Loucy (cell line): ENCODE measurements at regions not wholly inside any gene's neighbourhood (a gene's known extent, or its start where the extent isn't known, plus 50 kb on each side); places are given as distances from the start of the nearest gene placed in this dataset.

Experiments
- H2AFZ ChIP-seq: fragments of 200-600 bp; sonication (generic); 2 replicates; pipeline ENCODE4 v1.6.0; 2016; ENCODE audit warnings: antibody characterized with exemption, mild to moderate bottlenecking, low read length, moderate library complexity
- H3F3A ChIP-seq: fragments of 200-600 bp; 2 replicates; pipeline ENCODE4 v1.6.0; 2016; ENCODE audit warnings: antibody characterized with exemption, low read depth, mild to moderate bottlenecking
- H3K27me3 ChIP-seq: fragments of 200-600 bp; sonication (generic); 2 replicates; pipeline ENCODE4 v1.6.1; 2014; ENCODE audit warnings: low read length, mild to moderate bottlenecking; ENCODE audit not compliant: insufficient read depth, poor library complexity, severe bottlenecking
- H3K36me3 ChIP-seq: fragments of 200-600 bp; sonication (generic); 2 replicates; pipeline ENCODE4 v1.6.1; 2016; ENCODE audit warnings: low read length; ENCODE audit not compliant: insufficient read depth
- H3K4me1 ChIP-seq: fragments of 200-600 bp; sonication (generic); 2 replicates; pipeline ENCODE4 v1.5.1; 2014; ENCODE audit warnings: low read length, mild to moderate bottlenecking; ENCODE audit not compliant: insufficient read depth, poor library complexity, severe bottlenecking
- H3K4me2 ChIP-seq: fragments of 200-600 bp; sonication (generic); 2 replicates; pipeline ENCODE4 v1.6.0; 2014; ENCODE audit warnings: antibody characterized with exemption, low read length, low read depth, mild to moderate bottlenecking; ENCODE audit not compliant: poor library complexity, severe bottlenecking
- H3K4me3 ChIP-seq: fragments of 200-600 bp; sonication (generic); 2 replicates; pipeline ENCODE4 v1.5.1; 2014; ENCODE audit warnings: low read length, mild to moderate bottlenecking, mixed read lengths; ENCODE audit not compliant: poor library complexity, severe bottlenecking
- H3K79me2 ChIP-seq: fragments of 200-600 bp; sonication (generic); 2 replicates; pipeline ENCODE4 v1.6.1; 2014; ENCODE audit warnings: low read length; ENCODE audit not compliant: insufficient read depth
- H3K9ac ChIP-seq: fragments of 200-600 bp; sonication (generic); 2 replicates; pipeline ENCODE4 v1.6.0; 2014; ENCODE audit warnings: mild to moderate bottlenecking, low read depth, low read length, moderate library complexity; ENCODE audit not compliant: poor library complexity, severe bottlenecking
- H3K9me2 ChIP-seq: fragments of 200-600 bp; sonication (generic); replicated peaks from 2 replicates; pipeline ENCODE4 v1.6.1; 2016; ENCODE audit warnings: low read depth, low read length, mixed read lengths
- H3K9me3 ChIP-seq: fragments of 200-600 bp; sonication (generic); 2 replicates; pipeline ENCODE4 v1.6.1; 2014; ENCODE audit warnings: mild to moderate bottlenecking, antibody characterized with exemption, low read length, low read depth; ENCODE audit not compliant: insufficient read depth
- H4K20me1 ChIP-seq: fragments of 200-600 bp; sonication (generic); 2 replicates; pipeline ENCODE4 v1.6.0; 2014; ENCODE audit warnings: antibody characterized with exemption, low read length, mild to moderate bottlenecking; ENCODE audit not compliant: insufficient read depth, poor library complexity, severe bottlenecking
- EZH2phosphoT487 ChIP-seq: fragments of 200-600 bp; IDR thresholded peaks from 2 replicates; pipeline ENCODE4 v1.6.1; 2018; ENCODE audit warnings: antibody characterized with exemption, mild to moderate bottlenecking, moderate library complexity, borderline replicate concordance
- TF ChIP-seq, protein P1 (sequence below): fragments of 200-600 bp; sonication (generic); conservative IDR thresholded peaks from 2 replicates; pipeline ENCODE4 v1.5.1; 2014; ENCODE audit warnings: mild to moderate bottlenecking, antibody characterized with exemption, low read length

DNA sequence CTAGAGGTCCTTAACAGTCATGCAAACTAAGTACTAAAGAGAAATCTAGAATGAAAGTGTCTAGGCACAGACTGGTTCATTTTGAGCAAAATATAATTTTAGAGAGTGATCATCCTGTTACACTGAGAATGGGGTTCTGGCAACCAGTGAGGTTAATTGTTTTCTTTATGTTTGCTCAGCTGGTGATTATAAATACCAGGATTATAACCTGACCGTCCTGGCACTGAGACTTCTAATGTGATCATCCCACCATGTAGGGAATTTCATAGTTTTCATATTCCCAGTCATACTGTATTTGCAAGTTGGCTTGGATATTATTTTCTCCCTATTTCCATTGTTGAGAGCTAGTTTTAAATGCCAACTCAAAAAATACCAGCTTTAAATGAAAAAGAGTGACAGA is 852.5 kb upstream of the LRATD1 start:
- no peaks in the 10 kb centered on the region for H3K79me2 ChIP-seq
- no peak for TF ChIP-seq EZH2phosphoT487
- TF ChIP-seq, protein P1, sequence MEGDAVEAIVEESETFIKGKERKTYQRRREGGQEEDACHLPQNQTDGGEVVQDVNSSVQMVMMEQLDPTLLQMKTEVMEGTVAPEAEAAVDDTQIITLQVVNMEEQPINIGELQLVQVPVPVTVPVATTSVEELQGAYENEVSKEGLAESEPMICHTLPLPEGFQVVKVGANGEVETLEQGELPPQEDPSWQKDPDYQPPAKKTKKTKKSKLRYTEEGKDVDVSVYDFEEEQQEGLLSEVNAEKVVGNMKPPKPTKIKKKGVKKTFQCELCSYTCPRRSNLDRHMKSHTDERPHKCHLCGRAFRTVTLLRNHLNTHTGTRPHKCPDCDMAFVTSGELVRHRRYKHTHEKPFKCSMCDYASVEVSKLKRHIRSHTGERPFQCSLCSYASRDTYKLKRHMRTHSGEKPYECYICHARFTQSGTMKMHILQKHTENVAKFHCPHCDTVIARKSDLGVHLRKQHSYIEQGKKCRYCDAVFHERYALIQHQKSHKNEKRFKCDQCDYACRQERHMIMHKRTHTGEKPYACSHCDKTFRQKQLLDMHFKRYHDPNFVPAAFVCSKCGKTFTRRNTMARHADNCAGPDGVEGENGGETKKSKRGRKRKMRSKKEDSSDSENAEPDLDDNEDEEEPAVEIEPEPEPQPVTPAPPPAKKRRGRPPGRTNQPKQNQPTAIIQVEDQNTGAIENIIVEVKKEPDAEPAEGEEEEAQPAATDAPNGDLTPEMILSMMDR = no peak
- H3K4me2 ChIP-seq = no peak overlapping the region
- H3K4me3 ChIP-seq = no peak overlapping the region
- H4K20me1 ChIP-seq = no peaks in the 10 kb centered on the region
- H3K9me2 ChIP-seq = no peaks in the 10 kb centered on the region
- no peaks in the 10 kb centered on the region for H3K4me1 ChIP-seq
- no peak overlapping the region for H2AFZ ChIP-seq
- no peaks in the 10 kb centered on the region for H3F3A ChIP-seq
- H3K9ac ChIP-seq = no peak overlapping the region
- no peaks in the 10 kb centered on the region for H3K36me3 ChIP-seq
- H3K9me3 ChIP-seq = no peaks in the 10 kb centered on the region
- no peaks in the 10 kb centered on the region for H3K27me3 ChIP-seq

DNA sequence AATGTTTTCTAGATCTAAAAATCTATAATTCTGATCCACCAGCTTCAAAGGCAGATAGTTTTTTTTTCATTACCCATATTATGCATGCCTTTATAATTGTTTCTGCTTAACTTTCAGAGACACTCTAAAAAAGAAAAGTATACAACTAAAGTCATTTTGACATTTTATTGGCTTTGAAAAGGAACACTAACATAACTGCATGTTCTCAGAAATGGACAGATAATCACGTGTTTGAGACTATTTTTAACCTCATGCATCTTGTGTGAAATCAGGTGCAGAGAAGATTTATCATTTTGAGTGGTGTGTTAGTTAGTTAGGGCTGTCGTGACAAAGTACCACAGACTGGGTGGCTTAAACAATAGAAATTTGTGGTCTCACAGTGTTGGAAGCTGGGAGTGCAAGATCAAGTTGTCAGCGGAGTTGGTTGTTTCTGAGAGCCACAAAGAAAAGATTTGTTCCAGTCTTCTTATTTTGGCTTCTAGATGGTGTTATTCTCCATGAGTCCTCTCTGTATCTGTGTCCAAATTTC is 841.4 kb upstream of the LRATD1 start:
- no peaks in the 10 kb centered on the region for H3F3A ChIP-seq

DNA sequence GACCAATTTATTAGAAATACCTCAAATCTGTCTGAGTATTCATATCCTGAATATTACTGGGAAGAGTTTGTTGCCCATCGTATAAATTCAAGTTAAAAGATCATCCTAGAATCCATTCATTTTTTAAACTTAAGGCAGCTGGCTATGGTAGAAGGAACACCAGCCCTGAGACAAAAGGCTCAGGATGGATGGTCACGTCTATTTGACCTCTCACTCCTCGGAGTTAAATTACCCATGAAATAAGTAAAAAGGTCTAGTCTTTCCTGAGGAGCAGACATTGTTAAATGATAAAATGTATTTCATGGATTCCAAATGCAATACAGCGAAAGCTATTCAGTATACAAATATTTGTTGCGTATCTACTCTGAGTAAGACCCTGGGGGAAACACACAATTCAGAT is 826.0 kb upstream of the LRATD1 start:
- Histone ChIP-seq H3K4me1 (no peaks in the 10 kb centered on the region), H3K4me3 (no peak overlapping the region), H3K79me2 (no peaks in the 10 kb centered on the region), H3K9me3 (no peaks in the 10 kb centered on the region), H4K20me1 (no peaks in the 10 kb centered on the region), H3F3A (no peaks in the 10 kb centered on the region), H3K36me3 (no peaks in the 10 kb centered on the region), H3K27me3 (no peaks in the 10 kb centered on the region), H3K4me2 (no peak overlapping the region), H2AFZ (no peak overlapping the region), H3K9me2 (no peaks in the 10 kb centered on the region), H3K9ac (no peak overlapping the region)
- TF ChIP-seq EZH2phosphoT487 = no peak
- TF ChIP-seq, protein P1 = no peak

More for the DNA sequence above, 841.4 kb upstream of the LRATD1 start:
- Histone ChIP-seq H2AFZ (no peak overlapping the region), H3K4me2 (no peak overlapping the region), H3K4me1 (no peaks in the 10 kb centered on the region), H3K27me3 (no peaks in the 10 kb centered on the region), H4K20me1 (no peaks in the 10 kb centered on the region), H3K4me3 (no peak overlapping the region), H3K9me3 (no peaks in the 10 kb centered on the region), H3K36me3 (no peaks in the 10 kb centered on the region), H3K9ac (no peak overlapping the region), H3K9me2 (no peaks in the 10 kb centered on the region), H3K79me2 (no peaks in the 10 kb centered on the region)
- TF ChIP-seq EZH2phosphoT487 = no peak
- TF ChIP-seq, protein P1 = no peak
